ENCODE measurements at regions not wholly inside any gene's neighbourhood (a gene's known extent, or its start where the extent isn't known, plus 50 kb on each side); places are given as distances from the start of the nearest gene placed in this dataset.

DNA sequence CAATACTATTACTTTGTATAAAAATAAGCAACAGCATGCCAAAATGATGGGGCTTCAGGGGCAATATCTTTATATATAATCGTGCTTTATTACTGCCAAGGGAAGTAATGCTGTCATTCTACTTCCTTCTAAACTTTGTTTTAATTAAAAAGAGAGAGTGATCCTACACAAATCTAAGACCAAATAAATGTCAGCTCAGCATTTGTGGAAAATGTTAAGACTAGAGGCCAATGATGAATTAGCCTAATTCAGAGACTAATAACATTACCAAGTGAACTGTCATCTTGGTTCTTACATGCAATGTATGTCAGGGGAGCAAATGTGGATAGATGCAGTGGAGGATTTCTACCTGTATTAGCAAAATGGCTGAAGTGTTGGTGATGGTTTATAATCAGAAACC lies 166.4 kb upstream of the PTCHD1 start:
- no peaks in the 10 kb centered on the region for H3K27me3 Mint-ChIP-seq (ENCODE audit: low read depth)
- DNase-seq (ENCODE audit: low spot score): no peak
- H3K9me3 Mint-ChIP-seq: peaks cover 8% of the 10 kb centered on the region; the same call in 1 of the 2 replicates
- POLR2A ChIA-PET: no interaction called here
- CTCF ChIA-PET: no interaction called here
- no peak overlapping the region for H3K27ac Mint-ChIP-seq
- TF ChIP-seq, protein P1, sequence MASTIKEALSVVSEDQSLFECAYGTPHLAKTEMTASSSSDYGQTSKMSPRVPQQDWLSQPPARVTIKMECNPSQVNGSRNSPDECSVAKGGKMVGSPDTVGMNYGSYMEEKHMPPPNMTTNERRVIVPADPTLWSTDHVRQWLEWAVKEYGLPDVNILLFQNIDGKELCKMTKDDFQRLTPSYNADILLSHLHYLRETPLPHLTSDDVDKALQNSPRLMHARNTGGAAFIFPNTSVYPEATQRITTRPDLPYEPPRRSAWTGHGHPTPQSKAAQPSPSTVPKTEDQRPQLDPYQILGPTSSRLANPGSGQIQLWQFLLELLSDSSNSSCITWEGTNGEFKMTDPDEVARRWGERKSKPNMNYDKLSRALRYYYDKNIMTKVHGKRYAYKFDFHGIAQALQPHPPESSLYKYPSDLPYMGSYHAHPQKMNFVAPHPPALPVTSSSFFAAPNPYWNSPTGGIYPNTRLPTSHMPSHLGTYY (CRISPR knock-in tag; IDR thresholded peaks at IDR 0.05): no peak
- TF ChIP-seq, protein P2, sequence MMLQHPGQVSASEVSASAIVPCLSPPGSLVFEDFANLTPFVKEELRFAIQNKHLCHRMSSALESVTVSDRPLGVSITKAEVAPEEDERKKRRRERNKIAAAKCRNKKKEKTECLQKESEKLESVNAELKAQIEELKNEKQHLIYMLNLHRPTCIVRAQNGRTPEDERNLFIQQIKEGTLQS (CRISPR knock-in tag; conservative IDR thresholded peaks at IDR 0.05): no peak
- TF ChIP-seq GRHL2 (CRISPR knock-in tag; IDR thresholded peaks at IDR 0.05; ENCODE audit: insufficient replicate concordance, severe bottlenecking): no peak
- no peak for TF ChIP-seq CREM (CRISPR knock-in tag; IDR thresholded peaks at IDR 0.05)
- TF ChIP-seq, protein P3, sequence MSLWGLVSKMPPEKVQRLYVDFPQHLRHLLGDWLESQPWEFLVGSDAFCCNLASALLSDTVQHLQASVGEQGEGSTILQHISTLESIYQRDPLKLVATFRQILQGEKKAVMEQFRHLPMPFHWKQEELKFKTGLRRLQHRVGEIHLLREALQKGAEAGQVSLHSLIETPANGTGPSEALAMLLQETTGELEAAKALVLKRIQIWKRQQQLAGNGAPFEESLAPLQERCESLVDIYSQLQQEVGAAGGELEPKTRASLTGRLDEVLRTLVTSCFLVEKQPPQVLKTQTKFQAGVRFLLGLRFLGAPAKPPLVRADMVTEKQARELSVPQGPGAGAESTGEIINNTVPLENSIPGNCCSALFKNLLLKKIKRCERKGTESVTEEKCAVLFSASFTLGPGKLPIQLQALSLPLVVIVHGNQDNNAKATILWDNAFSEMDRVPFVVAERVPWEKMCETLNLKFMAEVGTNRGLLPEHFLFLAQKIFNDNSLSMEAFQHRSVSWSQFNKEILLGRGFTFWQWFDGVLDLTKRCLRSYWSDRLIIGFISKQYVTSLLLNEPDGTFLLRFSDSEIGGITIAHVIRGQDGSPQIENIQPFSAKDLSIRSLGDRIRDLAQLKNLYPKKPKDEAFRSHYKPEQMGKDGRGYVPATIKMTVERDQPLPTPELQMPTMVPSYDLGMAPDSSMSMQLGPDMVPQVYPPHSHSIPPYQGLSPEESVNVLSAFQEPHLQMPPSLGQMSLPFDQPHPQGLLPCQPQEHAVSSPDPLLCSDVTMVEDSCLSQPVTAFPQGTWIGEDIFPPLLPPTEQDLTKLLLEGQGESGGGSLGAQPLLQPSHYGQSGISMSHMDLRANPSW (CRISPR knock-in tag; conservative IDR thresholded peaks at IDR 0.05; ENCODE audit: low read depth): no peak
- no peak for TF ChIP-seq JAZF1 (CRISPR knock-in tag; IDR thresholded peaks at IDR 0.05)
- no peak for TF ChIP-seq OVOL2 (CRISPR knock-in tag; IDR thresholded peaks at IDR 0.05; ENCODE audit: borderline replicate concordance)
- TF ChIP-seq, protein P4, sequence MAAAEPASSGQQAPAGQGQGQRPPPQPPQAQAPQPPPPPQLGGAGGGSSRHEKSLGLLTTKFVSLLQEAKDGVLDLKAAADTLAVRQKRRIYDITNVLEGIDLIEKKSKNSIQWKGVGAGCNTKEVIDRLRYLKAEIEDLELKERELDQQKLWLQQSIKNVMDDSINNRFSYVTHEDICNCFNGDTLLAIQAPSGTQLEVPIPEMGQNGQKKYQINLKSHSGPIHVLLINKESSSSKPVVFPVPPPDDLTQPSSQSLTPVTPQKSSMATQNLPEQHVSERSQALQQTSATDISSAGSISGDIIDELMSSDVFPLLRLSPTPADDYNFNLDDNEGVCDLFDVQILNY (CRISPR knock-in tag; IDR thresholded peaks at IDR 0.05): no peak
- TF ChIP-seq, protein P5, sequence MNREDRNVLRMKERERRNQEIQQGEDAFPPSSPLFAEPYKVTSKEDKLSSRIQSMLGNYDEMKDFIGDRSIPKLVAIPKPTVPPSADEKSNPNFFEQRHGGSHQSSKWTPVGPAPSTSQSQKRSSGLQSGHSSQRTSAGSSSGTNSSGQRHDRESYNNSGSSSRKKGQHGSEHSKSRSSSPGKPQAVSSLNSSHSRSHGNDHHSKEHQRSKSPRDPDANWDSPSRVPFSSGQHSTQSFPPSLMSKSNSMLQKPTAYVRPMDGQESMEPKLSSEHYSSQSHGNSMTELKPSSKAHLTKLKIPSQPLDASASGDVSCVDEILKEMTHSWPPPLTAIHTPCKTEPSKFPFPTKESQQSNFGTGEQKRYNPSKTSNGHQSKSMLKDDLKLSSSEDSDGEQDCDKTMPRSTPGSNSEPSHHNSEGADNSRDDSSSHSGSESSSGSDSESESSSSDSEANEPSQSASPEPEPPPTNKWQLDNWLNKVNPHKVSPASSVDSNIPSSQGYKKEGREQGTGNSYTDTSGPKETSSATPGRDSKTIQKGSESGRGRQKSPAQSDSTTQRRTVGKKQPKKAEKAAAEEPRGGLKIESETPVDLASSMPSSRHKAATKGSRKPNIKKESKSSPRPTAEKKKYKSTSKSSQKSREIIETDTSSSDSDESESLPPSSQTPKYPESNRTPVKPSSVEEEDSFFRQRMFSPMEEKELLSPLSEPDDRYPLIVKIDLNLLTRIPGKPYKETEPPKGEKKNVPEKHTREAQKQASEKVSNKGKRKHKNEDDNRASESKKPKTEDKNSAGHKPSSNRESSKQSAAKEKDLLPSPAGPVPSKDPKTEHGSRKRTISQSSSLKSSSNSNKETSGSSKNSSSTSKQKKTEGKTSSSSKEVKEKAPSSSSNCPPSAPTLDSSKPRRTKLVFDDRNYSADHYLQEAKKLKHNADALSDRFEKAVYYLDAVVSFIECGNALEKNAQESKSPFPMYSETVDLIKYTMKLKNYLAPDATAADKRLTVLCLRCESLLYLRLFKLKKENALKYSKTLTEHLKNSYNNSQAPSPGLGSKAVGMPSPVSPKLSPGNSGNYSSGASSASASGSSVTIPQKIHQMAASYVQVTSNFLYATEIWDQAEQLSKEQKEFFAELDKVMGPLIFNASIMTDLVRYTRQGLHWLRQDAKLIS (CRISPR knock-in tag; IDR thresholded peaks at IDR 0.05; ENCODE audit: borderline replicate concordance): no peak
- TF ChIP-seq, protein P6, sequence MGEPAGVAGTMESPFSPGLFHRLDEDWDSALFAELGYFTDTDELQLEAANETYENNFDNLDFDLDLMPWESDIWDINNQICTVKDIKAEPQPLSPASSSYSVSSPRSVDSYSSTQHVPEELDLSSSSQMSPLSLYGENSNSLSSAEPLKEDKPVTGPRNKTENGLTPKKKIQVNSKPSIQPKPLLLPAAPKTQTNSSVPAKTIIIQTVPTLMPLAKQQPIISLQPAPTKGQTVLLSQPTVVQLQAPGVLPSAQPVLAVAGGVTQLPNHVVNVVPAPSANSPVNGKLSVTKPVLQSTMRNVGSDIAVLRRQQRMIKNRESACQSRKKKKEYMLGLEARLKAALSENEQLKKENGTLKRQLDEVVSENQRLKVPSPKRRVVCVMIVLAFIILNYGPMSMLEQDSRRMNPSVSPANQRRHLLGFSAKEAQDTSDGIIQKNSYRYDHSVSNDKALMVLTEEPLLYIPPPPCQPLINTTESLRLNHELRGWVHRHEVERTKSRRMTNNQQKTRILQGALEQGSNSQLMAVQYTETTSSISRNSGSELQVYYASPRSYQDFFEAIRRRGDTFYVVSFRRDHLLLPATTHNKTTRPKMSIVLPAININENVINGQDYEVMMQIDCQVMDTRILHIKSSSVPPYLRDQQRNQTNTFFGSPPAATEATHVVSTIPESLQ (CRISPR knock-in tag; IDR thresholded peaks at IDR 0.05): no peak
- TF ChIP-seq, protein P7, sequence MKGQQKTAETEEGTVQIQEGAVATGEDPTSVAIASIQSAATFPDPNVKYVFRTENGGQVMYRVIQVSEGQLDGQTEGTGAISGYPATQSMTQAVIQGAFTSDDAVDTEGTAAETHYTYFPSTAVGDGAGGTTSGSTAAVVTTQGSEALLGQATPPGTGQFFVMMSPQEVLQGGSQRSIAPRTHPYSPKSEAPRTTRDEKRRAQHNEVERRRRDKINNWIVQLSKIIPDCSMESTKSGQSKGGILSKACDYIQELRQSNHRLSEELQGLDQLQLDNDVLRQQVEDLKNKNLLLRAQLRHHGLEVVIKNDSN (CRISPR knock-in tag; IDR thresholded peaks at IDR 0.05): no peak
- TF ChIP-seq NFYB (CRISPR knock-in tag; conservative IDR thresholded peaks at IDR 0.05; ENCODE audit: low read depth): no peak
- H3K4me1 Mint-ChIP-seq: no peaks in the 10 kb centered on the region
- no peak overlapping the region for H3K4me3 Mint-ChIP-seq
- no peak for ATAC-seq
- H3K36me3 Mint-ChIP-seq: no peaks in the 10 kb centered on the region

DNA sequence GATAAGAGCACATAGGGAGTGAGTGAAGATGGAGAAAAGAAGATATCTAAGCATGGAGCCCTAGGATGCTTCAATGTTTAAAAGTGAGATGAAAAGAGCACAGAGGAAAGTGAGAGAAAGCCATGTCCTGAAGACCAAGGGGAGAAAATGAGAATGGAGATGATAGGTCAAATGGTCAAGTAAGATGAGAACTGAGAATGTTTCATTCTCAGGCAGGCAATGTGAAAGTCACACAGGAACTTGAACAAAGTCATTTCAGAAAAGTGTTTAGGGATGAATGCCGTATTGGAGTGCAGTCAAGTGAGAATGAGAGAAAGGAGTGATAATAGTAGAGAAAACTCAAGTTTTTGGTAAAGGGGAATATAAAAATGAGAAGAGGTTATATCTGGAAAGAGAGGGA lies 148.7 kb upstream of the PTCHD1 start:
- Mint-ChIP-seq H3K36me3 (no peaks in the 10 kb centered on the region), H3K4me1 (no peaks in the 10 kb centered on the region), H3K4me3 (no peak overlapping the region), H3K9me3 (no peaks in the 10 kb centered on the region), H3K27ac (no peak overlapping the region), H3K27me3 (ENCODE audit: low read depth) (no peaks in the 10 kb centered on the region)
- DNase-seq (ENCODE audit: low spot score) (no peak), ATAC-seq (no peak)
- ChIA-PET POLR2A (no interaction called here), CTCF (no interaction called here)
- TF ChIP-seq ESRRA (CRISPR knock-in tag; IDR thresholded peaks at IDR 0.05; ENCODE audit: borderline replicate concordance): no peak
- TF ChIP-seq, protein P8, sequence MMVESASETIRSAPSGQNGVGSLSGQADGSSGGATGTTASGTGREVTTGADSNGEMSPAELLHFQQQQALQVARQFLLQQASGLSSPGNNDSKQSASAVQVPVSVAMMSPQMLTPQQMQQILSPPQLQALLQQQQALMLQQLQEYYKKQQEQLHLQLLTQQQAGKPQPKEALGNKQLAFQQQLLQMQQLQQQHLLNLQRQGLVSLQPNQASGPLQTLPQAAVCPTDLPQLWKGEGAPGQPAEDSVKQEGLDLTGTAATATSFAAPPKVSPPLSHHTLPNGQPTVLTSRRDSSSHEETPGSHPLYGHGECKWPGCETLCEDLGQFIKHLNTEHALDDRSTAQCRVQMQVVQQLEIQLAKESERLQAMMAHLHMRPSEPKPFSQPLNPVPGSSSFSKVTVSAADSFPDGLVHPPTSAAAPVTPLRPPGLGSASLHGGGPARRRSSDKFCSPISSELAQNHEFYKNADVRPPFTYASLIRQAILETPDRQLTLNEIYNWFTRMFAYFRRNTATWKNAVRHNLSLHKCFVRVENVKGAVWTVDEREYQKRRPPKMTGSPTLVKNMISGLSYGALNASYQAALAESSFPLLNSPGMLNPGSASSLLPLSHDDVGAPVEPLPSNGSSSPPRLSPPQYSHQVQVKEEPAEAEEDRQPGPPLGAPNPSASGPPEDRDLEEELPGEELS (CRISPR knock-in tag; IDR thresholded peaks at IDR 0.05): no peak
- TF ChIP-seq, protein P1 (CRISPR knock-in tag; IDR thresholded peaks at IDR 0.05): no peak
- no peak for TF ChIP-seq TEAD4 (CRISPR knock-in tag; IDR thresholded peaks at IDR 0.05)
- TF ChIP-seq ZNF232 (CRISPR knock-in tag; IDR thresholded peaks at IDR 0.05): no peak
- TF ChIP-seq MYBL2 (CRISPR knock-in tag; IDR thresholded peaks at IDR 0.05): no peak
- TF ChIP-seq IRF2 (CRISPR knock-in tag; IDR thresholded peaks at IDR 0.05; ENCODE audit: borderline replicate concordance, low read depth): no peak
- no peak for TF ChIP-seq TEAD1 (CRISPR knock-in tag; IDR thresholded peaks at IDR 0.05)
- TF ChIP-seq SP1 (CRISPR knock-in tag; conservative IDR thresholded peaks at IDR 0.05): no peak
